ENCODE measurements at regions not wholly inside any gene's neighbourhood (a gene's known extent, or its start where the extent isn't known, plus 50 kb on each side); places are given as distances from the start of the nearest gene placed in this dataset.
"Not testable (repeated sequence)": the region's sequence is repeated elsewhere in the genome, so short reads cannot be mapped to it uniquely, and the experiment has no call there.

DNA sequence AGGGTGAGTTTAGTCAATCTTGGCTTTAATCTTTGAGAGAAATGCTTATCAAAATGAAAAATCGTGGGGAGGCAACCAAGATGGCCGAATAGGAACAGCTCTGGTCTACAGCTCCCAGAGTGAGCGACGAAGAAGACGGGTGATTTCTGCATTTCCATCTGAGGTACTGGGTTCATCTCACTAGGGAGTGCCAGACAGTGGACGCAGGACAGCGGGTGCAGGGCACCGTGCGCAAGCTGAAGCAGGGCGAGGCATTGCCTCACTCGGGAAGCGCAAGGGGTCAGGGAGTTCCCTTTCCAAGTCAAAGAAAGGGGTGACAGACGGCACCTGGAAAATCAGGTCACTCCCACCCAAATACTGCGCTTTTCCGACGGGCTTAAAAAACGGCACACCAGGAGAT, 153.6 kb upstream of the TTC14 start:
- H3K9ac ChIP-seq (ENCODE audit: low read length); H3K9me3 ChIP-seq (ENCODE audit: control insufficient read depth, insufficient read depth, low read depth, low read length); H3K4me1 ChIP-seq (ENCODE audit: control insufficient read depth, insufficient read depth, low read length); H3K36me3 ChIP-seq (ENCODE audit: control insufficient read depth, insufficient read depth, low read length); H3K4me3 ChIP-seq (ENCODE audit: low read depth, low read length); H3K27me3 ChIP-seq (ENCODE audit: control insufficient read depth, insufficient read depth, low read length); H3K27ac ChIP-seq (ENCODE audit: low read depth, low read length): not testable (repeated sequence)

DNA sequence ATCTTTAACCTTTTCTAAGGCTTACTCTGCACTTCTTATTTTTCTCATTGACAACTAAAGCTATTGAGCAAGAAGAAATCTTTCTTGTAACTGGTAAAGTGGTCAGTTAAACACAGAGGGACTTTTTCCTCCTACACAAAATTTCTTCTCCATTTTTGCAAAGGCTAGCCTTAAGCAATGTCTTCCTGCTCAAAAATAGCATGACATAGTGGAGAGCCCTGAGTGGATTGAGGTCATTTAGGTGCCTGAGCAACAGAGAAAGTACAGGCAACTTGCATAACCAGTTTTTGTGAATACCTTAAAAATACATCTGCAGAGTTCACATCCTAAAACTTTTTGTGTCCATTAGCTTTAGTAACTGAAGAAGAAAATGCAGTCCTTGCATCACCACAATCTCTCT, 144.7 kb upstream of the TTC14 start:
- no peak overlapping the region for H3K27ac ChIP-seq (ENCODE audit: low read depth, low read length)
- no peaks in the 10 kb centered on the region for H3K36me3 ChIP-seq (ENCODE audit: control insufficient read depth, insufficient read depth, low read length)
- H3K9ac ChIP-seq (ENCODE audit: low read length): no peak overlapping the region
- H3K4me3 ChIP-seq (ENCODE audit: low read depth, low read length): no peak overlapping the region
- no peaks in the 10 kb centered on the region for H3K27me3 ChIP-seq (ENCODE audit: control insufficient read depth, insufficient read depth, low read length)
- H3K4me1 ChIP-seq (ENCODE audit: control insufficient read depth, insufficient read depth, low read length): no peaks in the 10 kb centered on the region
- no peaks in the 10 kb centered on the region for H3K9me3 ChIP-seq (ENCODE audit: control insufficient read depth, insufficient read depth, low read depth, low read length)

- H3K4me1 ChIP-seq (ENCODE audit: control insufficient read depth, insufficient read depth, low read length): no peaks in the 10 kb centered on the region
- no peak overlapping the region for H3K9ac ChIP-seq (ENCODE audit: low read length)
- H3K27me3 ChIP-seq (ENCODE audit: control insufficient read depth, insufficient read depth, low read length): no peaks in the 10 kb centered on the region
- no peak overlapping the region for H3K27ac ChIP-seq (ENCODE audit: low read depth, low read length)
- H3K9me3 ChIP-seq (ENCODE audit: control insufficient read depth, insufficient read depth, low read depth, low read length): no peaks in the 10 kb centered on the region
- no peaks in the 10 kb centered on the region for H3K36me3 ChIP-seq (ENCODE audit: control insufficient read depth, insufficient read depth, low read length)
- H3K4me3 ChIP-seq (ENCODE audit: low read depth, low read length): no peak overlapping the region
These were observed 135.5 kb upstream of the TTC14 start for GRCh38 chr3:180466401-180467011.

GRCh38 chr3:180467177-180467576, 134.8 kb upstream of the TTC14 start:
- Histone ChIP-seq H3K9ac (ENCODE audit: low read length) (no peak overlapping the region), H3K27me3 (ENCODE audit: control insufficient read depth, insufficient read depth, low read length) (no peaks in the 10 kb centered on the region), H3K36me3 (ENCODE audit: control insufficient read depth, insufficient read depth, low read length) (no peaks in the 10 kb centered on the region), H3K9me3 (ENCODE audit: control insufficient read depth, insufficient read depth, low read depth, low read length) (no peaks in the 10 kb centered on the region), H3K4me3 (ENCODE audit: low read depth, low read length) (no peak overlapping the region), H3K27ac (ENCODE audit: low read depth, low read length) (no peak overlapping the region), H3K4me1 (ENCODE audit: control insufficient read depth, insufficient read depth, low read length) (no peaks in the 10 kb centered on the region)

GRCh38 chr3:180469149-180469548, 132.8 kb upstream of the TTC14 start:
- no peak overlapping the region for H3K27ac ChIP-seq (ENCODE audit: low read depth, low read length)
- no peaks in the 10 kb centered on the region for H3K27me3 ChIP-seq (ENCODE audit: control insufficient read depth, insufficient read depth, low read length)
- H3K9me3 ChIP-seq (ENCODE audit: control insufficient read depth, insufficient read depth, low read depth, low read length): no peaks in the 10 kb centered on the region
- no peaks in the 10 kb centered on the region for H3K4me1 ChIP-seq (ENCODE audit: control insufficient read depth, insufficient read depth, low read length)
- H3K4me3 ChIP-seq (ENCODE audit: low read depth, low read length): no peak overlapping the region
- H3K9ac ChIP-seq (ENCODE audit: low read length): no peak overlapping the region
- H3K36me3 ChIP-seq (ENCODE audit: control insufficient read depth, insufficient read depth, low read length): no peaks in the 10 kb centered on the region

DNA sequence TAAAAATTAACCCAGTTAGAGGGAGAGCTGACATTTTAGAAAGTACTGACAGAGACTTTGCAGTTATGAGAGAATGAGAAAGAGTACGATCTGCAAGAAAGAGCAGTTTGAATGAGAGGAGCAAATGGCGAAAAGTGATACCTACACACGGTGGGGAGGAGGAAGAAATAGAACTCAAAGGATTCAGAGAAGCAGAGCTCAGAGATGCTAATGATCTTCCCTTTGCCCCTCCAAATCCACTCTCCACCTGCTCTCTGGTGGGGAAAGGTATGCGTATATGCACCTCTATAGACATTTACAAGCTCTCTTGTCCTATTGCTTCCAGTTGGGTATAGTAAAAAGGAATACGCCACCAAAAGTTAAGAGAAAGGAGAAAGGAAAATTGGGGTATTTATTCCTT, 123.3 kb upstream of the TTC14 start:
- Histone ChIP-seq H3K9ac (ENCODE audit: low read length) (no peak overlapping the region), H3K9me3 (ENCODE audit: control insufficient read depth, insufficient read depth, low read depth, low read length) (no peaks in the 10 kb centered on the region), H3K36me3 (ENCODE audit: control insufficient read depth, insufficient read depth, low read length) (no peaks in the 10 kb centered on the region), H3K27ac (ENCODE audit: low read depth, low read length) (no peak overlapping the region), H3K4me1 (ENCODE audit: control insufficient read depth, insufficient read depth, low read length) (no peaks in the 10 kb centered on the region), H3K27me3 (ENCODE audit: control insufficient read depth, insufficient read depth, low read length) (no peaks in the 10 kb centered on the region), H3K4me3 (ENCODE audit: low read depth, low read length) (no peak overlapping the region)

GRCh38 chr3:180492047-180492446, 109.9 kb upstream of the TTC14 start:
- no peak overlapping the region for H3K27ac ChIP-seq (ENCODE audit: low read depth, low read length)
- H3K4me3 ChIP-seq (ENCODE audit: low read depth, low read length): no peak overlapping the region
- H3K9ac ChIP-seq (ENCODE audit: low read length): no peak overlapping the region
- no peaks in the 10 kb centered on the region for H3K9me3 ChIP-seq (ENCODE audit: control insufficient read depth, insufficient read depth, low read depth, low read length)
- H3K27me3 ChIP-seq (ENCODE audit: control insufficient read depth, insufficient read depth, low read length): no peaks in the 10 kb centered on the region
- H3K36me3 ChIP-seq (ENCODE audit: control insufficient read depth, insufficient read depth, low read length): no peaks in the 10 kb centered on the region
- H3K4me1 ChIP-seq (ENCODE audit: control insufficient read depth, insufficient read depth, low read length): no peaks in the 10 kb centered on the region

GRCh38 chr3:180496995-180497394, 105.0 kb upstream of the TTC14 start:
- Histone ChIP-seq H3K9ac (ENCODE audit: low read length) (no peak overlapping the region), H3K36me3 (ENCODE audit: control insufficient read depth, insufficient read depth, low read length) (no peaks in the 10 kb centered on the region), H3K4me1 (ENCODE audit: control insufficient read depth, insufficient read depth, low read length) (no peaks in the 10 kb centered on the region), H3K27me3 (ENCODE audit: control insufficient read depth, insufficient read depth, low read length) (no peaks in the 10 kb centered on the region), H3K27ac (ENCODE audit: low read depth, low read length) (no peak overlapping the region), H3K9me3 (ENCODE audit: control insufficient read depth, insufficient read depth, low read depth, low read length) (peaks cover 3% of the 10 kb centered on the region; the same call in 1 of the 2 replicates), H3K4me3 (ENCODE audit: low read depth, low read length) (no peak overlapping the region)

DNA sequence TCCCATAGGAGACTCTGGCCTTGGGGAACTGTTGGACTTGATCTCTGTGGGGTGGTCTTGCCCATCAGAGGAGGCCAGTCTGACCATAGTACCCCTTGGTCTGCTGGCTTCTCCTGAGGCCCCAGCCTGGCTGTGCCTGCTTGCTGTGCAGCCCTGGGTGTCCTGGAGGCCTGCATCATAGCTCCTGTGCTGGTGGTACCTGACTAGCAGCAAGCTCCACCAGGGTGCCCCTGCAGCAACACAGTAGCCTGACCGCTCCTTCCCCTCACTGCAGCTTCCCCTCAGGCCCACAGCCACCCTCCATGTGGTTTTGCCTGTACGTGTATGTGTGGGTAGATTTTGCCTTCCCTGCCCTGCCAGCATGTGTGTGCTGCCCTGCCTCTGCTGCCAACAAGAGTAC, 85.6 kb upstream of the TTC14 start:
- H3K9me3 ChIP-seq (ENCODE audit: control insufficient read depth, insufficient read depth, low read depth, low read length): no peaks in the 10 kb centered on the region
- H3K4me1 ChIP-seq (ENCODE audit: control insufficient read depth, insufficient read depth, low read length): no peaks in the 10 kb centered on the region
- no peak overlapping the region for H3K9ac ChIP-seq (ENCODE audit: low read length)
- H3K27me3 ChIP-seq (ENCODE audit: control insufficient read depth, insufficient read depth, low read length): no peaks in the 10 kb centered on the region
- H3K36me3 ChIP-seq (ENCODE audit: control insufficient read depth, insufficient read depth, low read length): no peaks in the 10 kb centered on the region
- no peak overlapping the region for H3K4me3 ChIP-seq (ENCODE audit: low read depth, low read length)
- H3K27ac ChIP-seq (ENCODE audit: low read depth, low read length): no peak overlapping the region

- Histone ChIP-seq H3K27me3 (ENCODE audit: control insufficient read depth, insufficient read depth, low read length) (no peaks in the 10 kb centered on the region), H3K9ac (ENCODE audit: low read length) (no peak overlapping the region), H3K36me3 (ENCODE audit: control insufficient read depth, insufficient read depth, low read length) (no peaks in the 10 kb centered on the region), H3K4me1 (ENCODE audit: control insufficient read depth, insufficient read depth, low read length) (no peaks in the 10 kb centered on the region), H3K9me3 (ENCODE audit: control insufficient read depth, insufficient read depth, low read depth, low read length) (0 out of 2 replicates have a peak, but pooled peaks cover 2% of the 10 kb centered on the region), H3K27ac (ENCODE audit: low read depth, low read length) (no peak overlapping the region), H3K4me3 (ENCODE audit: low read depth, low read length) (no peak overlapping the region)
These were observed 78.9 kb upstream of the TTC14 start for GRCh38 chr3:180523040-180523439.

DNA sequence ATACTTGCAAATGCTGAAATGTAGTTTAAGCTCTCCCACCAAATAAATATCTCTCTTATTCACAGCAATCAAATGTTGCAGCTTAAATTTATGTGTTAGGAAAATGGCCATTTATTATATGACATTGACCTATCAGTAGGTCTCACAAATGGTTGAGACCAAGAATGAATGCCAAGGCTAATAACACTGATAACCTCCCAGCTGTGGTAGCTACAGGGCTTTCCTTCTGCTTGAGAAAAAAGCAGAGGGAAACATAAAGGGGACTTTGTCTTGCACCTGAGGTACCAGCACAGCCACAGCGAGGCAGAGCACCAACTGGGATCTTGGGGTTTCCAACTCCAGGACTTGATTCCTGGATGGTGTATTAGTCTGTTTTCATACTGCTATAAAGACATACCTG, 73.1 kb upstream of the TTC14 start:
- Histone ChIP-seq H3K4me1 (ENCODE audit: control insufficient read depth, insufficient read depth, low read length) (no peaks in the 10 kb centered on the region), H3K9me3 (ENCODE audit: control insufficient read depth, insufficient read depth, low read depth, low read length) (0 out of 2 replicates have a peak, but pooled peaks cover 2% of the 10 kb centered on the region), H3K4me3 (ENCODE audit: low read depth, low read length) (no peak overlapping the region), H3K27me3 (ENCODE audit: control insufficient read depth, insufficient read depth, low read length) (no peaks in the 10 kb centered on the region), H3K36me3 (ENCODE audit: control insufficient read depth, insufficient read depth, low read length) (no peaks in the 10 kb centered on the region), H3K27ac (ENCODE audit: low read depth, low read length) (no peak overlapping the region), H3K9ac (ENCODE audit: low read length) (no peak overlapping the region)

GRCh38 chr3:180529778-180530177, 72.2 kb upstream of the TTC14 start:
- Histone ChIP-seq H3K27me3 (ENCODE audit: control insufficient read depth, insufficient read depth, low read length) (no peaks in the 10 kb centered on the region), H3K4me1 (ENCODE audit: control insufficient read depth, insufficient read depth, low read length) (no peaks in the 10 kb centered on the region), H3K9me3 (ENCODE audit: control insufficient read depth, insufficient read depth, low read depth, low read length) (0 out of 2 replicates have a peak, but pooled peaks cover 2% of the 10 kb centered on the region), H3K27ac (ENCODE audit: low read depth, low read length) (no peak overlapping the region), H3K9ac (ENCODE audit: low read length) (no peak overlapping the region), H3K36me3 (ENCODE audit: control insufficient read depth, insufficient read depth, low read length) (no peaks in the 10 kb centered on the region), H3K4me3 (ENCODE audit: low read depth, low read length) (no peak overlapping the region)

Data from HUES6 (cell line).